HG03108 (cell line): ENCODE measurements at regions not wholly inside any gene's neighbourhood (a gene's known extent, or its start where the extent isn't known, plus 50 kb on each side); places are given as distances from the start of the nearest gene placed in this dataset.

Experiments
- ATAC-seq: cut with Tn5 transposase; IDR thresholded peaks from one replicate; pipeline ENCODE4 v1.9.1; 2021; ENCODE audit warnings: moderate library complexity; ENCODE audit not compliant: unreplicated experiment

DNA sequence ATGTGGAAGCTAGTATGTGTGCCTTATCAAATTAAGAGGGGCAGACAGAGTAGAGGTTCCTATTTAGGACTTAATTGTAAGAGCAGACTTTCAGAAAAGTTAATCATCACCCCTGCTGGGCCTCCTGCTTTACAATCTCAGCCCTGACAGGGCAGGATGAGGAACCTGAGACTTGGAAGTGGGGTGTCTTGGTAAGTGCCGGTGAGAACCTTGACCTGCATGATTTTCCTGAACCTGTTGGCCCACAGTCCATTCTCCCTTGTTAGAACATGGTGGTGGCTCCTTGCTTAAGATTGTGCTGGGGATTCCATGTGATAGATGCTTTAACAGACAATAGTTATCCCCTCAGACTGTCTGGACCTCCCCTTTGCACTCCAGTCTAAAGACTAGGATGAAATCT lies 141.7 kb upstream of the TMEM72 start:
- no peak for ATAC-seq

DNA sequence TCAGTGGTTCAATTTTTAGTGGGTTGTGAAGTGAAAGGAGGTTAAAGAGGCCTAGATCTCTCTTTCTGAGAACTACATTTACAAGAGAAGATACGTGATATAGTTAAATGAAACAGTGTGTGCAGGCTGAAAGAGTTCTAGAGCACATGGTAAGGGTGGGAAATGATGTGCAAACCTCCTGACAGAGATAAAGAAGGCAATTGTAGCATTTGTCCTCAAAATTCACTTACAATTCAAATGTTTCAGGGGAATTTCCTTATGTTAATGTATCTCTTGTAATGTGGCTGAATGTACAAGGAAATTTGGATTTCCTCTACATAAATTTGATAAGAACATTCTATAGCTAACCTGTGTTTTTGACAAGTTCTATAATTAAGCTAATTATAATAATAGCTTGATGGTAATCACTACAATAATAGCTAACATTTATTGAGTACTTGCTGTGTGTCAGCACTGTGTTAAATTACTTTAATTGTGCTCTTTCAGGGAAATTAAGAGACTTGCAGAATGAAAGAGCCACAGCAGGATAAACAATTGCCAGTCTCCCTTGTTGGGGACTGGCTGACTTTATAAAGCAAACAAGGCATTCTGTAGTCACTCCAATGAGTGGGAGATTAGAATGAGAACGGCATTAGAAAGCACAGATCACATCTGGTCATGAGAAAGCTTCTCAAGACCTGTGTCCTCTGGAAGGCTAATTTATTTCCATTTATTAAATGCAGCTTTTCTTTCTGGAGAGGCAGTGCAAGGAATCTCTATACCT lies 139.7 kb upstream of the TMEM72 start:
- ATAC-seq = no peak

DNA sequence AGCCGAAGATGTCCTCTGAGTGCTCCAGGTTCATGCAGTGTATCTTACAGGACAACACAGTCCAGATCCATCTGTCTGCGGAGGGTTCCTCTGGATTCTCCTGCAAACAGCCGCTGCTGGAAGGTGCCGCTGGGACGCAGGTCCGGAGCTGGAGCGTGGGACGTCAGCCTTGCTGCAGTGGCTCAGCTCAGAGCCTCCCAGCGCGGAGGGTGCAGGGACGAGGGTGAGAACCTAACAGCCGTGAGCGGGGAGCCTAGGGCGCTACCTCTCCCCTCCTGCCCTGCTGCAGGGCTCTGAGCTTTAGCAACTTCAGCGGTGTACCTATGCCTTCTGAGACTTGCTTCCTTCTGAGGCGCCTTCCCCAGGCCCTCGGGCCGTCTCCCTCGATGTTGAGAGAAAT lies 137.6 kb upstream of the TMEM72 start:
- no peak for ATAC-seq

DNA sequence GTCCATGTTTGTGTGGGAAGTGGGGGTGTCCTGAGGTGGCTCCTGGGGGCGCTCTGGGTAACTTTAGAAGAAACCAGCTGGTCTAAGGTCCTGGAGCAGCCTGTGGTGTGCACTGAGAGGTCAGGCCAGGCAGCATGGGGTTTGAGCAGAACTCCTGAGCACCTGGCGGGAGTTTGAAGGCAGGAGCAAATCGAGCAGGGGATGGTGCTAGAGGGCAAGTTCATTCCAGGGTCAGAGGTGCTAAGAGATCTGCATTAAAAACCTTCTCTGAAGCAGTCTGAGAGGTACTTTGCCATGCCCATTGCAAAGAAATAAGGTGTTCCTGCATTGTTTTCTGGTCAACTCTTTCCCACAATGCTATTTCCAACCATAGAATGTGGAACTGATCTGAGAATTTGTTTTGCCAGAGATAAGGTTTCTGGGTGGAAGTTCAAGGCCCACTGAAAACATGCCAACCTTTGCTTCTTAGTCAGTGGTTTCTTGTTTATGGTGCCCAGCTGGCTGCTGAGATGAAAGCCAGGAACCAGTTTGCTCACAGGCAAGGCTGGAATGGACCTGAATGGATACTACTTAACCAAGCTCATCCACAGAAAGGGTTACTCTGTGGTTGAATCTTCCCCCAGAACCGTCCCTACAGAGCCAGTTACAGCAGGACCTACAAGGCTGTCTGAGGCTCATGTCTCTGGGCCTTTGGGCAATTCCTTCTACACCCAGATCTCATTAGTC lies 136.3 kb upstream of the TMEM72 start:
- no peak for ATAC-seq

DNA sequence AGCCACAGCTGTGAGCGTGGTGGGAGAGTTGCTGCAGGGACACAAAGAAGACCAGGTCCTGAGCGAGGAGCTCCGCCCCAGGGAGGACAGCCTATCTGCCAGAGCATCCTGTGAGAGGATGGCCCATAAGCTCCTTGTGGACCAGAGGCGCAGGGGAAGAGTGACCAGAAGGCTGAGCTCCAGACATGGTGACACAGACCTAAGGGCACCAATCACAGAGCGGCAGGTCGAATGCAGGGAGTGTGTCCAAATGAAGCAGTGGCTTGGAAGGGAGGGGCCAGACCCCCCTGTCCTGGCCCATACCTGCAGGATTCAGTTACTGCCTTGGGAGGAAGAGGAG lies 135.8 kb upstream of the TMEM72 start:
- no peak for ATAC-seq

DNA sequence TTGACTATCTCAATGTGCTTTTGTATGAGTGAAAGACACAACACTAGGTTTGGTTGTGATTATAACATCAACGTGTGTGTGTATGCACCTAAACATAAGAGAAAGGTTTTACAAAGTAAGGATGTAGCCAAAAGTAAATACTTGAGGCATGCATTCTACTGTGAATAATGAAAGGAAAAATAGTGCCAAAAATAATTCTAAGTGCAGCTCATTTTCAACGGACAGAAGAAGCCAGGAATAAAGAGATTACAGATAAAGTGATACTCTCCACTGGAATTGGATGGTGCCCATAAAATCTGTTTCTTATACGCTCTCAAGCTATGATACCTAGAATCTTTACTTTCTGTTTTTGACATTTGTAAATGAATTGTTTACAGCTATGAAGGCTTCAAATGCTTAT lies 135.0 kb upstream of the TMEM72 start:
- ATAC-seq = no peak

DNA sequence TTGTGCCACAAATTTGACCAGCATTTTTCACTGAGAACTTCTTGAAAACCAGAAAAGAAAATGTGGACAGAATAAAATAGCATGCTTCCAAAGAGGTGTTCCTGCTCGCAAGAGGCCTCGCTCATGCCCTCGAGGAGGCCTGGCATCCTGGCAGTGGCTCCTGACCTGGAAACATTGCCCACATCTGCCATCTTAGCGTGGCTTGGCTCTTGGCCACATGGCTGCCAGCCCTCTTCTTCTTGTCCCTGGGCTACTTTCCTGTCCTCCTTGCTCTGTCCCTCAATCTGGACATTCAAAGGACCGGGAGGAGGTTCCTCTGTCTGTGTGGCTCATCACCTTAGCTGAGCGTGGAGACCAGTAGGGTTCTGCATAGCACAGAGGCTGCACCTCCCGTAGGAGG lies 131.6 kb upstream of the TMEM72 start:
- no peak for ATAC-seq

DNA sequence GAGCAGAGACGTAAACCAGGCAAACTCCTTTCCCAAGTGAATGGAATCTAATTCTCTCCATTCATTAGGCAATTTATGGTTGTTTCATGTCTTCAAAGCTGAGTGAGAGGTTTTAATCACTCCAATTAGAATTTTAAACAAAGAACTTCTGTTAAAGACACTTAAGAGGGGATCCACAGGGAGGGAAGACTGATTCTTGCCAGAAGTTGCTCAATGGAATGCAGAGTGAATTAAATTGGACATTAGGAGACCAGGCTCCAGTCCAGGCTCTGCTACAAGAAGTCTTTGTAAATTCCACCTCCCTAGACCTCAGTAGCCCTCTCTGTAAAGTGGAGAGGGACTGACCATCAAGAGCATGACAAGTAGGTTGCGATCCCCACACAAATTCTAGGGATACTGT lies 130.7 kb upstream of the TMEM72 start:
- ATAC-seq = no peak

DNA sequence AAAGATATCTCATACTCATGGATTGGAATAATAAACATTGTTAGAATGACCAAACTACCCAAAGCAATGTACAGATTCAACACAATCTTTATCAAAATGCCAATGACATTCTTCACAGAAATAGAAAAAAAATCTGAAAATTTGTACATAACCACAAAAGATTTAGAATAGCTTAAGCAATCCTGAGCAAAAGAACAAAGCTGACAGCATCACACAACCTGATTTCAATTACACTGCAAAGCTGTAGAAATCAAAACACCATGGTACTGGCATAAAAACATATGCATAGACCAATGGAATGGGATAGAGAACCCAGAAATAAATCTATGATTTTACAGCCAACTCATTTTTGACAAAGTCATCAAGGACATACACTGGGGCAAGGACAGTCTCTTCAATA lies 130.0 kb upstream of the TMEM72 start:
- no peak for ATAC-seq

DNA sequence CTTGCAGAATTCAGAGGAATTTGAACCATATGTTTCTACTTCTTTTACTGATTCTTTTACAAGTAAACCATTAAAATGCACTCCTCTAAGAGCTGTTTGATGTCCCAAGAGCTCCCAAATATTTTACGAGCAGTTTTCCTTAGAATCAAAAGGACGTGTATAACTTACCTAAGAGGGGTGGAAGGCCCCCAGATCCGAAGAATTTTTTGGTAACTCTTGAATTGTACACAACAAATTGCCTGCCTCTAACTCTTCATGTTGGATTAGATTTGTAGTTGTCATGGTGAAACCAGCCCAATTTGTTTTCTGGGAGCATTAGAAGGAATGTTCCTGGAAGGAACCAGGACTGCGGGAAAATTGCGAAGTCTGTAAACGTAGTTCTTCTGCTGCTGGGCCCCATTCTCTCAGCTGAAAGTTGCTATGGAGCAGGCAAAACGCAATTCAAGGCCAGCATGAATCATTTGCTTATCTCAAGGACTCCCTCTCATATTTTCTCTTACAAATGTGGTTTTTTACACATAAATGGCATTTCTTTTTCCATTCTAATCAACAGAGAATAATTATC lies 124.8 kb upstream of the TMEM72 start:
- no peak for ATAC-seq

DNA sequence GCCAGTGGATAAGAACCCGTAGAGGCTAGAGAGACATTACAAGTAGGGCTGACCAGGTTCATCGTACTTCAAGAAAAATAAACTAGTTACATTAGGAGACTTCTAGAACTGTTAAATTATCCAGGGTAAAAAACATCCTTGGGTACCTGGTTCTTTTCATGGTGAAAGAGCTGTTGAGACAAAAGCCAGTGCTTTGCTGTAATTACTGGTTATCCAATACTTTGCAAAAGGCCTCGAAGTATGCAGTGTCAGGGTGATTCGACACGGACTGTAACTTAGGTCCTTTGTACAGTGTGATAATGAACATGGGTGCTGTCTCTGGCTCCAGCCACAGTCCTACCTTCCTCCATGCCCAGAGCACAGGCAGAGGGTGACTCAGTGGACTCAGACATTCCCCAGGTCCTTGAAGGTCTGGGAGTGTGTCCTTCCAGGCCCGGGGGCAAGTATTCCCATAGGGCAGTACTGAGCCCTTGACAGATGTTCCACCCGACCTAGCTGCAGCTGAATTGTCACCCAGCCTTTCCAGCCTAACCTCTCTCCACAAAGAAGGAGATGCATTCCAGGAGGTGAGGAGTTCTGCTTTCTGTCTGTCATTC lies 123.6 kb upstream of the TMEM72 start:
- ATAC-seq = no peak

DNA sequence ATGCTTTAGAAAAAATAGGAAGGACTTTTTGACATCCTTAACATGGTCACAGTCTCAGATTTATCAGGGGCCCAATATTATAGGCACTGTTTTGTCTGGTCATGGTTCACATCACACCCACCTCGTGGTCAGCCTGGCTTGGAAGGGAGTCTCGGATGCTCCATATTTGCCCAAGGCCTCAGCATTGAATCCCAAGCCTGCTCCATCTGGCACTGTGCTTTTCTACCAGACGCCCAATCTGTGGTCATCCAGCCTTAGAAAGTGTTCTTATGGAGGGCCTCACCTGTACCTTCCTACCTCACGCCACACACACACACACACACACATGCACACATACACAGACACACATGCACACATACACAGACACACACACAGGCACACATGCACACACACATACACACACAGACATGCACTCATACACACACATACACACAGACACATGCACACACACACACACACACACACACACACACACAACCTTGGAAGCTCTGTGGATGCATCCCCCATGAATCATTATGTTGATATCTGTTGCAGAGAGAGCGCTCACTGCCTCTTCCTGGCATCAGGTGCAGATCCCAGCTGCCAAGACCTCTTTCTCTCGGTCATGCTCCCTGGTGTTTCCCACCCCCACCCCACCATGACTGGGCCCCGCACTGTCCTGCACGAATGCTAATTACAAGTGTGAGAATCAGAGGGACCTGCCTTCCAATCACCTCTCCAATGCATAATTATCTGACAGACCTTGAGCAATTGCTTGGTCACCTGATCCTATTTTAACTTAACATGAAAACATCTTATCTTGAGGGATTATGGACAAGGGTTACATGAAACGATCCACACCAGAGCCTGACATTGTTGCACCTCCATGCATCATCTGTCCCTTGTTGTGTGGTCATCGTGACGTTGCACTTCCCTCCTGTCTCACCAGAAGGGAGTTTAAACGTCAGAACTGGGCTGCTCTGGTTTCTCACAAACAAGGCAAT lies 122.7 kb upstream of the TMEM72 start:
- no peak for ATAC-seq

DNA sequence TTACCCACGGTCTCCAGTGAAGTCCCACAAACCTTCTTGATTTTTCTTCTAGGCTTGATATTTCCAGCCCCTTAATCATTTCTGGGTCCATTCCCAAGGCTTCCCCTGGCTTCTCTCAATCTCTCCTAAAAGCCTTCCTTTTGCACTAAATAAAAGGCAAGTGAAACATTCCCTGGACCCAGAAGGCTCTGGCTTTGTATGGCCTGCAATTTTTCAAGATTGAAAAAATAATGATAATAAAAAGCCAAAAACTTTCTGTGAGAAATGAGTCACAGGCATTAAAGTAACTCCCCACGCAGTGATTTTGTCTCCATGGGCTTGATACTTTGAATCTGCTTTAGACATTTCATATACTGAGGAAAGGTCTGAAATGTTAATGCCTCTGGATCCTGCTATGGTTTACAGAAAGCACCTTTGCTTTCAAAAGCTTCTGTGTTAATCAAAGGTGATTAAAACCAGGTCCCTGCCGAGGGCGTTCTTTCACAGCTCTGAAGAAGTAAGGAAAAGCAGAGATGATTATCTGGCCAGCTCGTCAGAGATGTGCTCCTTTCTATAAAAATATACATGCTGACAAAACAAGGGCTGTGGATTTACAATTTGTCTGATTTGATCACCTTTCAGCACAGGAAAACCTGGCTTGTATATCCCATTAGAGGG lies 118.9 kb upstream of the TMEM72 start:
- ATAC-seq = no peak

DNA sequence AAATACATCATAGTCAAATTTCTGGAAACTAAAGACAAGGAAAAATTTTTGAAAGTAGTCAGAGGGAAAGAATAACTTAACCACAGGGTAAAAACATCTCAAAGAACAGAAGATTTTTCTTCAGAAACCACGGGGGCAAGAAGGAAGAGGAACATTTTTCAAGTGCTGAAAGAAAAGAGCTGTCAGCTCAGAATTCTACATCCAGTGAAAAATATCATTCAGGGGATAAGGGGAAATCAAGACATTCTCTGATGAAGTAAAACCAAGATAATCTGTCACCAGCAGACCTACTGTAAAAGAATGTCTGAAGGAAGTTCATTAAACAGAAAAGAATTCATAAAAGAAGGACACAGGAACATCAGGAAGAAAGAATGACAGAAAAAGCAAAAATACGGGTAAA lies 111.2 kb upstream of the TMEM72 start:
- no peak for ATAC-seq

DNA sequence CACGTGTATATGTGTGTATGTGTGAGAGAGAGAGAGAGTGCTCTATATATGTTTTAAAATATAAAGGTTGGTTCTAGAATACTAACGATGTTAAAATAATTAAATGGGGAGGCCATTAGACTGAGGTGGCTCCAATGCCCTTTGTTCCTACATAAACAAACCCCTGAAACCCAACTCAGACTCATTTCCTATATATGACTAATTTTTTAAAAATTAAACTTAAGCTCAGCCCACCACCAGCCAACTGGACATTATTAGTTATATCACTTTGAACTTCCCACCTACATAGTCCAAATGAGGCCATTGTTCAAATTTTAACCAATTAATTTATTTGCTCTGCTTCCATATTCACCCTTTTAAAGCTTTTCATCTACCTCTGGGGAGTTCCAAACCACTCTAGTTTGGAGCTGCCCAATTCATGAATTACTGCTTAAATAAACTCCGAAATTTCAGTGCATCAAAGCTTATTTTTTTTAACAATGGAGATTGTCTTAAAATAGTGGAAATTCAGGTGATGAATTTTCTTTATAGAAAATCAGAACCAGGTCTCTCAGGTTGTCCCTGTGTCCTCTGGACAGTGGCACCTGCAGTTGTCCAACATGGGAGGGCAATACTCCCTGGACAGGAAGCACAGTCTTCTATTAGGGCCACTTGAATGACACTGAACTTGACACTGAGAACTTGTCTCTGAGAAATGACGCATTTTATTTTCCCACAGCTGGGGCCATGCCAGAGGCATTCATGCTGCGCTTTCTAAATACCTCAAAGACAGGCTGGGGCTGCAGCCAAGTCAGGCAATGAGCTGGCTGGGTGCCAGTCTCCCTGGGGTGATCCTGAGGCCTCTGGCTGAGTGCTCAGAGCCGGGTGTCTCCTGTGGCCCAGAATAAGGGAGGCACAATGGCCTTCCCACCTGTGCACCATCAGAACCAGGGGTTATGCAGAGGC lies 109.5 kb upstream of the TMEM72 start:
- no peak for ATAC-seq

DNA sequence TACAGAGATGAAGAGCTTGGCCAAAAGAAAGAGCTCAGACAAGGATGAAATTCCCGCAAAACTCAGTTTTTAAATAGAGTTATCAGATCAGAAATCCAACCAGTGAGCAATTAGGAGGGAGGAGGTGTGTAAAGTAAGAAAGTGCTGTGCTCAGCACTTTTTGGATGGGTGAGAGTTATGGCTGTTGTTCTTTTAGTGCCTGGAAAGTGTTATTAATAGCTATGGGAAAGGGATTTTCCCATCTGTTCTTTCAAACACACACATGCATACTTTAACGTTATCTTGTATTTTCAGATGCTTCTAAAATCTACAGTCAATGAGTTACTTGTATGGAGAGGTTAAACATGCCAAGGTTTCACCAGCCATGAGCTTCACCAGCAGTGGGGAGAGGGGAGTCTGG lies 107.3 kb upstream of the TMEM72 start:
- no peak for ATAC-seq

DNA sequence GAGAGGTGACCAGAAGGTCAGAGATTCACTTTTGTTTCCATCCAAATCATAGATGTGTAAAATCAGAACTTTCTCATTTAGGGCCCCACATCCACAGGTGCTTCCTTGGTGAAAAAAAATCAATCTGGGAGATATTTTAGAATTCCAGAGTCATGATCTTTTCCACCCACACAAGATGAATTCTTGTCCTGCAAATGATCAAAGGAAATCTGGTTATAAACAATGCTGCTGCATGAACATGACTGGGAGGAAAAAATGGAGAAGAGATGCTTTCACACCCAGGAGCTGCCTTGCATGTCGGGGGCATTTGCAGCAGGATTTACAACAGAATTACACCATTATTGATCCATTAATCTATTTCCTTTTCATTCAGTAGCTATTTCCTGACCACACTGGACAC lies 106.5 kb upstream of the TMEM72 start:
- ATAC-seq = no peak

DNA sequence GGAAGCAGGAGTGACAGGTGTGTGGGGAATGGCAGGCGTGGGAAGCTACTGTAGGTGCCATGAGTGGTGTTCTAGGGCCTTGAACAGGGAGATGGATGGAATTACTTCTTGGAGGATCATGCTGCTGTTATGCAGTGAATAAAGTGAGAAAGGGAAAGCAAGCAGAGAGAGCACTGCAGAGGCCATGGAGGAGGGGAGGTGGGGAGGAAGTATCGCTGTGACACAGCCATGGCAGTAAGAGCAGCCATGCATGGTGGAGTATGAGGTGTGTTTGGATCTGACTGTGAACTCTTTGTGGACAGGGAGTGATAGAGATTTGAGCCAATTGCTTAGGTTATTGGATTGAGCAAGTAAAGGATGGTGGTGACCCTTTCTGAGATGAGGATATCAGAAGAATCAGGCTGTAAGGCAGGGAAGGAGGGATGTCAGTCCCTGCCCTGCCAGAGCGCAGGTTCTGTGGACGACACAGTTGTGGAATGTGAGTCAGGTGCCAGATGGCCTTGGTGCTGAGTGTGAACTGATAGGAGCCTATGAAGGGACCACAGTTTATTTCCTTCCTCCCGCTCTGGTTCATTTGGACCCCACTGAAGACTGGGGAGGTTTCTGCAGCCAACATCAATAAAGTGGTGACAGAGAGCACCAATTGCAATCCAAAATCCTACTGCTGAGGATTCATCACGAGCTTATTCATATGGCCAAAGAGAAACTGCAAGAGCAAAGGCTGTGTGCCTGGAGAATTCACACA lies 105.5 kb upstream of the TMEM72 start:
- ATAC-seq = no peak

DNA sequence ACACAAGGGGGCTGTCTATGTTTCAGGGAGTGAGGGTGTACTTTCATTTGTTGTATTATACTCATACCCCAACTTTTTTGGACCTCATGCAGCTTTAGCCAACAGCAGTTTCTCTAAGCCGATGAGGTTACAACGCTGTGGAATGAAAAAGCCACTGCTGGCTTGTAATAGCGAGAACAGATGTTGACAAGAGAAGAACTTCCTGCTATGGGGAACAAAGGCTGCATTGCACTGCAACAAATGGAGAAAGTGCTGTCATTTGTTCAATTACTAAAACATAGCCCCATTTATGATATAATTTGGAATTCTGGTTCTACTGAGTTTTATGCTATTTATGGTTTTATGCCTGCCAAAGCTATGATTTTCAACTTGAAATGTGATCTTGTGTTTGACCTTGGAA lies 104.2 kb upstream of the TMEM72 start:
- no peak for ATAC-seq
